K562 (cell line): ENCODE measurements at regions not wholly inside any gene's neighbourhood (a gene's known extent, or its start where the extent isn't known, plus 50 kb on each side); places are given as distances from the start of the nearest gene placed in this dataset.

Source experiments
- ATAC-seq: fragments of 200-7000 bp; cut with Tn5 transposase; 3 replicates; pipeline ENCODE4 v1.9.1; 2020; ENCODE audit warnings: moderate library complexity
- BruUV-seq: library from RNA; stranded (reverse); fragments of 400-500 nt; replicated peaks from 2 replicates; lab custom pipeline; 2021; lab: Mats Ljungman, UMichigan
- CTCF ChIA-PET: fragments of 300-600 bp; formaldehyde crosslinking; extraction: SDS; loops from one replicate; lab custom pipeline; 2021; ENCODE audit warnings: low intra/inter-chr PET ratio; lab: Yijun Ruan, JAX
- POLR2A ChIA-PET: fragments of 300-600, 350-650 bp; sonication (Branson Sonifier 250); formaldehyde crosslinking; extraction: SDS; loops from one replicate; lab custom pipeline; 2021; ENCODE audit warnings: antibody characterized with exemption, inconsistent platforms; lab: Yijun Ruan, JAX
- DNase-seq, 4 experiments: peaks; one replicate each; pipeline versions ENCODE4 v3.0.0 to v3.0.0-alpha.2; 2011 to 2018; ENCODE audit warnings: low spot score in 3 of 4, mixed read lengths in 3 of 4; ENCODE audit errors: extremely low read depth in 1 of 4
- FAIRE-seq: peaks from 2 replicates; lab custom pipeline; 2011; peaks lifted over from hg19 to GRCh38; lab: Jason Lieb, UNC
- H2AFZ ChIP-seq: 2 replicates; pipeline ENCODE4 v1.6.0; 2011; ENCODE audit warnings: low read depth, low read length, control low read depth, inconsistent platforms
- H3K27ac ChIP-seq: fragments of 200-600 bp; 3 replicates; pipeline ENCODE4 v1.8.0; 2011; ENCODE audit warnings: low read depth, mild to moderate bottlenecking, control low read depth, inconsistent platforms, low read length, moderate library complexity, mixed read lengths; ENCODE audit errors: extremely low read depth
- H3K27me3 ChIP-seq, 2 experiments: fragments of 300-600 bp in 1 of 2; 2 replicates in 1 of 2; 3 replicates in 1 of 2; pipeline versions ENCODE4 v1.6.0 to v1.8.0; 2011; ENCODE audit warnings: inconsistent platforms in 2 of 2, low read length in 2 of 2, mild to moderate bottlenecking in 1 of 2, mixed read lengths in 1 of 2, moderate library complexity in 1 of 2; ENCODE audit not compliant: control insufficient read depth in 2 of 2, insufficient read depth in 2 of 2
- H3K36me3 ChIP-seq: fragments of 300-600 bp; 3 replicates; pipeline ENCODE4 v1.8.0; 2011; ENCODE audit warnings: mild to moderate bottlenecking, low read length, inconsistent platforms; ENCODE audit not compliant: control insufficient read depth, insufficient read depth
- H3K4me1 ChIP-seq, 2 experiments: fragments of 200-600 bp in 1 of 2; replicated peaks in 1 of 2; 2 replicates in 1 of 2; 3 replicates in 1 of 2; pipeline versions ENCODE4 v1.5.1 to v1.8.0; 2011; ENCODE audit warnings: inconsistent platforms in 2 of 2, low read length in 2 of 2, mild to moderate bottlenecking in 1 of 2, mixed read lengths in 1 of 2, moderate library complexity in 1 of 2; ENCODE audit not compliant: control insufficient read depth in 2 of 2, insufficient read depth in 2 of 2
- H3K4me2 ChIP-seq: 2 replicates; pipeline ENCODE4 v1.6.1; 2011; ENCODE audit warnings: low read length, control low read depth, inconsistent platforms, mixed read lengths; ENCODE audit not compliant: insufficient read depth
- H3K4me3 ChIP-seq: fragments of 200-600 bp; sonication (generic), shearing (Covaris generic); 2 replicates; pipeline ENCODE4 v1.5.1; 2016; ENCODE audit warnings: control low read depth, inconsistent platforms
- H3K79me2 ChIP-seq: fragments of 200-600 bp; 3 replicates; pipeline ENCODE4 v1.8.0; 2011; ENCODE audit warnings: low read length, inconsistent platforms; ENCODE audit not compliant: control insufficient read depth, insufficient read depth
- H3K9ac ChIP-seq, 2 experiments: 2 replicates each; pipeline versions ENCODE4 v1.6.0 to v1.6.1; 2011; ENCODE audit warnings: low read depth in 2 of 2, low read length in 2 of 2, control low read depth in 1 of 2, inconsistent platforms in 1 of 2, mild to moderate bottlenecking in 1 of 2, mixed read lengths in 1 of 2; ENCODE audit not compliant: insufficient read depth in 1 of 2
- H3K9me1 ChIP-seq: one replicate; pipeline ENCODE4 v1.6.0; 2011; ENCODE audit warnings: inconsistent platforms, mild to moderate bottlenecking, low read length, moderate library complexity; ENCODE audit not compliant: control insufficient read depth, insufficient read depth
- H3K9me3 ChIP-seq: replicated peaks from 2 replicates; pipeline ENCODE4 v1.5.1; 2011; ENCODE audit warnings: low read depth, low read length, inconsistent platforms; ENCODE audit not compliant: control insufficient read depth, insufficient read depth
- H4K20me1 ChIP-seq: replicated peaks from 2 replicates; pipeline ENCODE4 v1.6.1; 2011; ENCODE audit warnings: low read length, inconsistent platforms, mixed read lengths; ENCODE audit not compliant: control insufficient read depth, insufficient read depth
- ARID2 ChIP-seq: fragments of 450-650 bp; IDR thresholded peaks from 2 replicates; pipeline ENCODE4 v1.6.1; 2017; ENCODE audit warnings: antibody characterized with exemption, mild to moderate bottlenecking
- CBX3 ChIP-seq, 2 experiments: IDR thresholded peaks; 1 replicate in 1 of 2; 2 replicates in 1 of 2; pipeline ENCODE4 v1.6.1; 2012; ENCODE audit warnings: inconsistent platforms in 2 of 2, low read length in 2 of 2, borderline replicate concordance in 1 of 2, control low read depth in 1 of 2
- GTF2B ChIP-seq: IDR thresholded peaks from 2 replicates; pipeline ENCODE4 v1.6.1; 2011; ENCODE audit not compliant: insufficient read length; ENCODE audit errors: extremely low read depth
- NFYB ChIP-seq: IDR thresholded peaks from 2 replicates; pipeline ENCODE4 v1.6.1; 2011; ENCODE audit warnings: mild to moderate bottlenecking, moderate library complexity; ENCODE audit not compliant: insufficient read length; ENCODE audit errors: extremely low read depth
- RBFOX2 ChIP-seq: fragments of 200-400 bp; formaldehyde crosslinking; IDR thresholded peaks from 2 replicates; pipeline ENCODE4 v1.6.1; 2017; ENCODE audit warnings: low read depth, mild to moderate bottlenecking, low read length, moderate library complexity
- WGBS: fragments of 100-300 bp; shearing (Covaris generic); methylation state at CpG from one replicate; pipeline ENCODE4 v1.1.6; 2016; ENCODE audit warnings: low coverage, mixed read lengths; ENCODE audit not compliant: insufficient coverage; ENCODE audit errors: missing lambda C conversion rate; 5-methylcytosine and 5-hydroxymethylcytosine counted together
- in situ Hi-C: fragments of 300-500 bp; cut with MboI; formaldehyde crosslinking; loops from 4 replicates; pipeline ENCODE4 v1.15.0; 2018; ENCODE audit warnings: inconsistent platforms, mixed read lengths
- intact Hi-C: fragments of 100-400 bp; cut with micrococcal nuclease; formaldehyde crosslinking; loops from 2 replicates; pipeline ENCODE4 v1.14.2; 2022
- TF ChIP-seq, protein P1 (sequence below): sonication (generic); formaldehyde crosslinking; IDR thresholded peaks from 2 replicates; pipeline ENCODE4 v1.8.0; 2023; ENCODE audit warnings: missing genetic modification reagents, mild to moderate bottlenecking, borderline replicate concordance
- TF ChIP-seq, protein P2 (sequence below): fragments of 250-450 bp; sonication (Bioruptor Pico); IDR thresholded peaks from 2 replicates; pipeline ENCODE4 v1.4.0; 2020; ENCODE audit warnings: borderline replicate concordance

- TF ChIP-seq, protein P1, sequence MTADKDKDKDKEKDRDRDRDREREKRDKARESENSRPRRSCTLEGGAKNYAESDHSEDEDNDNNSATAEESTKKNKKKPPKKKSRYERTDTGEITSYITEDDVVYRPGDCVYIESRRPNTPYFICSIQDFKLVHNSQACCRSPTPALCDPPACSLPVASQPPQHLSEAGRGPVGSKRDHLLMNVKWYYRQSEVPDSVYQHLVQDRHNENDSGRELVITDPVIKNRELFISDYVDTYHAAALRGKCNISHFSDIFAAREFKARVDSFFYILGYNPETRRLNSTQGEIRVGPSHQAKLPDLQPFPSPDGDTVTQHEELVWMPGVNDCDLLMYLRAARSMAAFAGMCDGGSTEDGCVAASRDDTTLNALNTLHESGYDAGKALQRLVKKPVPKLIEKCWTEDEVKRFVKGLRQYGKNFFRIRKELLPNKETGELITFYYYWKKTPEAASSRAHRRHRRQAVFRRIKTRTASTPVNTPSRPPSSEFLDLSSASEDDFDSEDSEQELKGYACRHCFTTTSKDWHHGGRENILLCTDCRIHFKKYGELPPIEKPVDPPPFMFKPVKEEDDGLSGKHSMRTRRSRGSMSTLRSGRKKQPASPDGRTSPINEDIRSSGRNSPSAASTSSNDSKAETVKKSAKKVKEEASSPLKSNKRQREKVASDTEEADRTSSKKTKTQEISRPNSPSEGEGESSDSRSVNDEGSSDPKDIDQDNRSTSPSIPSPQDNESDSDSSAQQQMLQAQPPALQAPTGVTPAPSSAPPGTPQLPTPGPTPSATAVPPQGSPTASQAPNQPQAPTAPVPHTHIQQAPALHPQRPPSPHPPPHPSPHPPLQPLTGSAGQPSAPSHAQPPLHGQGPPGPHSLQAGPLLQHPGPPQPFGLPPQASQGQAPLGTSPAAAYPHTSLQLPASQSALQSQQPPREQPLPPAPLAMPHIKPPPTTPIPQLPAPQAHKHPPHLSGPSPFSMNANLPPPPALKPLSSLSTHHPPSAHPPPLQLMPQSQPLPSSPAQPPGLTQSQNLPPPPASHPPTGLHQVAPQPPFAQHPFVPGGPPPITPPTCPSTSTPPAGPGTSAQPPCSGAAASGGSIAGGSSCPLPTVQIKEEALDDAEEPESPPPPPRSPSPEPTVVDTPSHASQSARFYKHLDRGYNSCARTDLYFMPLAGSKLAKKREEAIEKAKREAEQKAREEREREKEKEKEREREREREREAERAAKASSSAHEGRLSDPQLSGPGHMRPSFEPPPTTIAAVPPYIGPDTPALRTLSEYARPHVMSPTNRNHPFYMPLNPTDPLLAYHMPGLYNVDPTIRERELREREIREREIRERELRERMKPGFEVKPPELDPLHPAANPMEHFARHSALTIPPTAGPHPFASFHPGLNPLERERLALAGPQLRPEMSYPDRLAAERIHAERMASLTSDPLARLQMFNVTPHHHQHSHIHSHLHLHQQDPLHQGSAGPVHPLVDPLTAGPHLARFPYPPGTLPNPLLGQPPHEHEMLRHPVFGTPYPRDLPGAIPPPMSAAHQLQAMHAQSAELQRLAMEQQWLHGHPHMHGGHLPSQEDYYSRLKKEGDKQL (CRISPR knock-in tag) = no peak
- TF ChIP-seq ARID2 = no peak
- TF ChIP-seq NFYB = no peak
These were observed 82.4 kb downstream of the BOD1 start (continued) for GRCh38 chr5:173534031-173534430.

GRCh38 chr5:173532689-173533250 is 83.7 kb downstream of the BOD1 start:
- H3K9me3 ChIP-seq = no peaks in the 10 kb centered on the region
- no peak overlapping the region for H3K4me2 ChIP-seq
- no peak overlapping the region for H3K4me3 ChIP-seq
- FAIRE-seq = no peak
- no peaks in the 10 kb centered on the region for H3K79me2 ChIP-seq
- H3K4me1 ChIP-seq = no peaks in the 10 kb centered on the region
- in situ Hi-C loops (no loop called here), intact Hi-C loops (no loop called here)
- H2AFZ ChIP-seq = no peak overlapping the region
- no TSS peak for BruUV-seq
- H4K20me1 ChIP-seq = no peaks in the 10 kb centered on the region; the same call in 1 of the 2 replicates
- CTCF ChIA-PET = no interaction called here
- no peak for ATAC-seq
- H3K9ac ChIP-seq = no peak overlapping the region
- no peak for TF ChIP-seq GTF2B
- no peak for TF ChIP-seq CBX3 (IDR thresholded peaks at IDR 0.05; ENCODE audit: borderline replicate concordance in 1 of 2, low read length in 2 of 2)
- TF ChIP-seq, protein P2, sequence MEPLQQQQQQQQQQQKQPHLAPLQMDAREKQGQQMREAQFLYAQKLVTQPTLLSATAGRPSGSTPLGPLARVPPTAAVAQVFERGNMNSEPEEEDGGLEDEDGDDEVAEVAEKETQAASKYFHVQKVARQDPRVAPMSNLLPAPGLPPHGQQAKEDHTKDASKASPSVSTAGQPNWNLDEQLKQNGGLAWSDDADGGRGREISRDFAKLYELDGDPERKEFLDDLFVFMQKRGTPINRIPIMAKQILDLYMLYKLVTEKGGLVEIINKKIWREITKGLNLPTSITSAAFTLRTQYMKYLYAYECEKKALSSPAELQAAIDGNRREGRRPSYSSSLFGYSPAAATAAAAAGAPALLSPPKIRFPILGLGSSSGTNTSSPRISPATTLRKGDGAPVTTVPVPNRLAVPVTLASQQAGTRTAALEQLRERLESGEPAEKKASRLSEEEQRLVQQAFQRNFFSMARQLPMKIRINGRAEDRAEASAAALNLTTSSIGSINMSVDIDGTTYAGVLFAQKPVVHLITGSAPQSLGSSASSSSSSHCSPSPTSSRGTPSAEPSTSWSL (CRISPR knock-in tag) = no peak
- no peak for TF ChIP-seq RBFOX2
- no peaks in the 10 kb centered on the region for H3K9me1 ChIP-seq
- no peaks in the 10 kb centered on the region for H3K36me3 ChIP-seq
- POLR2A ChIA-PET = interaction anchor here (0.6 kb wide), 1 partner anchor 189 kb away, joined by 3 read pairs; no protein-coding TSS in a partner anchor
- peaks cover 6 to 8% of the 10 kb centered on the region in 2 experiments; a peak in 4 of 5 replicates for H3K27me3 ChIP-seq
- no peak overlapping the region for H3K27ac ChIP-seq
- WGBS = 2% methylated on average over 6 of the region's 6 CpGs
- no peak for DNase-seq
